HEK293 (cell line): ENCODE measurements at regions not wholly inside any gene's neighbourhood (a gene's known extent, or its start where the extent isn't known, plus 50 kb on each side); places are given as distances from the start of the nearest gene placed in this dataset.

Source experiments
- CTCF ChIP-seq: fragments of 450-650 bp; formaldehyde crosslinking; IDR thresholded peaks from 2 replicates; pipeline ENCODE4 v1.5.1; 2016; ENCODE audit warnings: missing biosample characterization, missing genetic modification characterization
- ZNF37A ChIP-seq: fragments of 450-650 bp; IDR thresholded peaks from 2 replicates; pipeline ENCODE4 v1.5.1; 2018; ENCODE audit warnings: missing biosample characterization, missing genetic modification characterization
- ZNF518A ChIP-seq: fragments of 450-650 bp; formaldehyde crosslinking; conservative IDR thresholded peaks from 2 replicates; pipeline ENCODE4 v1.5.1; 2016; ENCODE audit warnings: low read depth, missing biosample characterization, missing genetic modification characterization
- TF ChIP-seq, protein P1 (sequence below): fragments of 450-650 bp; formaldehyde crosslinking; IDR thresholded peaks from 2 replicates; pipeline ENCODE4 v1.5.1; 2016; ENCODE audit warnings: missing biosample characterization, missing genetic modification characterization, low read depth

GRCh38 chr1:121587230-121587569 lies 402.4 kb downstream of the SRGAP2C start:
- TF ChIP-seq ZNF518A = no peak
- no peak for TF ChIP-seq ZNF37A
- no peak for TF ChIP-seq CTCF
- TF ChIP-seq, protein P1, sequence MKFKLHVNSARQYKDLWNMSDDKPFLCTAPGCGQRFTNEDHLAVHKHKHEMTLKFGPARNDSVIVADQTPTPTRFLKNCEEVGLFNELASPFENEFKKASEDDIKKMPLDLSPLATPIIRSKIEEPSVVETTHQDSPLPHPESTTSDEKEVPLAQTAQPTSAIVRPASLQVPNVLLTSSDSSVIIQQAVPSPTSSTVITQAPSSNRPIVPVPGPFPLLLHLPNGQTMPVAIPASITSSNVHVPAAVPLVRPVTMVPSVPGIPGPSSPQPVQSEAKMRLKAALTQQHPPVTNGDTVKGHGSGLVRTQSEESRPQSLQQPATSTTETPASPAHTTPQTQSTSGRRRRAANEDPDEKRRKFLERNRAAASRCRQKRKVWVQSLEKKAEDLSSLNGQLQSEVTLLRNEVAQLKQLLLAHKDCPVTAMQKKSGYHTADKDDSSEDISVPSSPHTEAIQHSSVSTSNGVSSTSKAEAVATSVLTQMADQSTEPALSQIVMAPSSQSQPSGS = no peak
